ENCODE measurements at regions not wholly inside any gene's neighbourhood (a gene's known extent, or its start where the extent isn't known, plus 50 kb on each side); places are given as distances from the start of the nearest gene placed in this dataset.

DNA sequence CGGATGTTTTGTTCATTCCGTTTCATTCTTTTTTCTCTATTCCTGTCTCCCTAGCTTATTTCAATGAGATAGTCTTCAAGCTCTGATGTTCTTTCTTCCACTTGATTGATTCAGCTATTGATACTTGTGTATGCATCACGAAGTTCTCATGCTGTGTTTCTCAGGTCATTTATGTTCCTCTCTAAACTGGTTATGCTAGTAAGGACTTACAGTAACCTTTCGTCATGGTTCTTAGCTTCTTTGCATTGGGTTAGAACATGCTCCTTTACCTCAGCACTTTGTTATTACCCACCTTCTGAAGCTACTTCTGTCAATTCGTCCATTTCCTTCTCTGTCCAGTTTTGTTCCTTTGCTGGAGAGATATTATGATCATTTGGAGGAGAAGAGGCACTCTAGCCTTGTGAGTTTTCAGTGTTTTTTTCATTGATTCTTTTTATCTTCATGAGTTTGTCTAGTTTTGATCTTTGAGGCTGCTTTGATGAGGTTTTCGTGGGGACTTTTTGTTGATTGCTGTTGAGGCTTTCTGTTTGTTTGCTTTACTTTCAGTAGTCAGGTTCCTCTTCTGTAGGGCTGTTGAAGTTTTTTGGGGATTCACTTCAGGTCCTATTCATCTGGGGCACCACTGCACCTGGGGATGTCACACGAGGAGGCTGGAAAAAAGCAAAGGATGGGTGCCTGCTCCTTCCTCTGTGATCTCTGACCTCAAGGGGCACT is 496.9 kb upstream of the LRRC7 start:
- TF ChIP-seq CTCF (IDR thresholded peaks at IDR 0.05) (no peak), EP300 (IDR thresholded peaks at IDR 0.05) (no peak)
